ENCODE measurements at regions not wholly inside any gene's neighbourhood (a gene's known extent, or its start where the extent isn't known, plus 50 kb on each side); places are given as distances from the start of the nearest gene placed in this dataset.

- TF ChIP-seq CTCF (IDR thresholded peaks at IDR 0.05) (no peak), ZFX (IDR thresholded peaks at IDR 0.05; ENCODE audit: borderline replicate concordance) (no peak)
These were observed 130.2 kb upstream of the FSTL4 start for GRCh38 chr5:133742431-133742988.
